Loucy (cell line): ENCODE measurements at regions not wholly inside any gene's neighbourhood (a gene's known extent, or its start where the extent isn't known, plus 50 kb on each side); places are given as distances from the start of the nearest gene placed in this dataset.

Experiments
- EZH2phosphoT487 ChIP-seq: fragments of 200-600 bp; IDR thresholded peaks from 2 replicates; pipeline ENCODE4 v1.6.1; 2018; ENCODE audit warnings: antibody characterized with exemption, mild to moderate bottlenecking, moderate library complexity, borderline replicate concordance
- TF ChIP-seq, protein P1 (sequence below): fragments of 200-600 bp; sonication (generic); conservative IDR thresholded peaks from 2 replicates; pipeline ENCODE4 v1.5.1; 2014; ENCODE audit warnings: mild to moderate bottlenecking, antibody characterized with exemption, low read length

DNA sequence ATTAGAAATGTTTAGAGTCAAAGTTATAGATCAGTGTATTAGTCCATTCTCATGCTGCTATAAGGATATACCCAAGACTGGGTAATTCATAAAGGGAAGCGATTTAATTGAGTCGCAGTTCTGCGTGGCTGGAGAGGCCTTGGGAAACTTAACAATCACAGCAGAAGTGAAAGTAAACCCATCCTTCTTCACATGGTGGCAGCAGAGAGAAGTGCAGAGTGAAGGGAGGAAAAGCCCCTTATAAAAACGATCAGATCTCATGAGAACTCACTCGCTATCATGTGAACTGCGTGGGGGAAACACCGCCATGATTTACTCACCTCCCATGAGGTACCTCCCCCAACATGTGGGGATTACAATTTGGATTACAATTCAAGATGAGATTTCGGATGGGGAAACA lies 871.5 kb downstream of the DIPK2A start:
- TF ChIP-seq, protein P1, sequence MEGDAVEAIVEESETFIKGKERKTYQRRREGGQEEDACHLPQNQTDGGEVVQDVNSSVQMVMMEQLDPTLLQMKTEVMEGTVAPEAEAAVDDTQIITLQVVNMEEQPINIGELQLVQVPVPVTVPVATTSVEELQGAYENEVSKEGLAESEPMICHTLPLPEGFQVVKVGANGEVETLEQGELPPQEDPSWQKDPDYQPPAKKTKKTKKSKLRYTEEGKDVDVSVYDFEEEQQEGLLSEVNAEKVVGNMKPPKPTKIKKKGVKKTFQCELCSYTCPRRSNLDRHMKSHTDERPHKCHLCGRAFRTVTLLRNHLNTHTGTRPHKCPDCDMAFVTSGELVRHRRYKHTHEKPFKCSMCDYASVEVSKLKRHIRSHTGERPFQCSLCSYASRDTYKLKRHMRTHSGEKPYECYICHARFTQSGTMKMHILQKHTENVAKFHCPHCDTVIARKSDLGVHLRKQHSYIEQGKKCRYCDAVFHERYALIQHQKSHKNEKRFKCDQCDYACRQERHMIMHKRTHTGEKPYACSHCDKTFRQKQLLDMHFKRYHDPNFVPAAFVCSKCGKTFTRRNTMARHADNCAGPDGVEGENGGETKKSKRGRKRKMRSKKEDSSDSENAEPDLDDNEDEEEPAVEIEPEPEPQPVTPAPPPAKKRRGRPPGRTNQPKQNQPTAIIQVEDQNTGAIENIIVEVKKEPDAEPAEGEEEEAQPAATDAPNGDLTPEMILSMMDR = peak; percentile 22; the same call in 1 of the 2 replicates
- no peak for TF ChIP-seq EZH2phosphoT487
